Omental fat pad (tissue), 3 donors: ENCODE measurements at regions not wholly inside any gene's neighbourhood (a gene's known extent, or its start where the extent isn't known, plus 50 kb on each side); places are given as distances from the start of the nearest gene placed in this dataset.

ENCODE experiments used
- ATAC-seq: fragments of 150-250 bp; one replicate; pipeline ENCODE4 v1.9.1; 2016; ENCODE audit warnings: mild to moderate bottlenecking, moderate library complexity; ENCODE audit not compliant: low FRiP score
- DNase-seq: peaks from one replicate; pipeline ENCODE4 v3.0.0-alpha.2; 2019; ENCODE audit warnings: low spot score
- CTCF ChIP-seq, 3 donors: fragments of 450-650 bp; IDR thresholded peaks; one replicate each; pipeline ENCODE4 v1.5.1; 2016 to 2017; ENCODE audit warnings: antibody characterized with exemption in 3 of 3, mild to moderate bottlenecking in 3 of 3, moderate library complexity in 2 of 3

DNA sequence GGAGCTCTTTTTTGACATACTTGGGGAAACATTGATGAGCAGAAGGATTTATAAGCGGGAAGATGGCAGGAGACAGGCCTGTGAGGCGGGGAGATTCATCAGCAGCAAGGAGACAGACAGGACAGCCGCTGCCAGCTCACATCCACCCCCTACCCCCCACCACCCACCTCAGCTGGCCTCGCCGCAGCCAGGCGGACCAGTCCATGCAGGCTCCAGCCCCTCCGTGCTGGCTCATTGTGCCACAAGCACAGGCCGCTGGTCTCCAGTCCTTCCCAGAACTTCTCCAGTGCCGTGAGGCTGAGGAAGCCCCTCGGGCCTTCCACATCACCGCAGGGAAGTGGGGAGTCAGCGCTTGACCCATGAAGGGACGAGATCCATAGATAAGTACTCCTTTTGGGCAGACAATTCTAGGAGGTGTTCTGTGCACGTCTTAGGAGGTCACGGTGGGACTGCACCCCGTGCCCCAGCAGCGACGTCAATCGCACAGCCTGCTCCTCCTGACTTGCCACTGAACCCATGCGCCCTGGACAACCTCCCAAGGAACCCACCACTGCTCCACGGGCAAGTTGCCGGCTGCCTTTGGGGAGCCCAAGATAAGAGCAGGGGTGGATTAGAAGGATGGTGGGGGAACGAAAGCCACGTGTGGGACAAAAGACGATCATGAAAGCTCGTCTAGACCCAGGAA, 323.6 kb downstream of the C16orf95 start:
- ATAC-seq, result no peak
- no peak for TF ChIP-seq CTCF (IDR thresholded peaks at IDR 0.05)
- DNase-seq, result no peak

GRCh38 chr16:86994215-86994614, 323.0 kb downstream of the C16orf95 start:
- DNase-seq, result no peak
- TF ChIP-seq CTCF (IDR thresholded peaks at IDR 0.05), result no peak

GRCh38 chr16:86994651-86995171, 322.5 kb downstream of the C16orf95 start:
- TF ChIP-seq CTCF (IDR thresholded peaks at IDR 0.05), result no peak
- DNase-seq (no peak), ATAC-seq (peak; percentile 57)

More at GRCh38 chr16:86994215-86994614, 323.0 kb downstream of the C16orf95 start:
- no peak for ATAC-seq

GRCh38 chr16:86995456-86995855, 321.7 kb downstream of the C16orf95 start:
- no peak for TF ChIP-seq CTCF (IDR thresholded peaks at IDR 0.05)
- ATAC-seq (no peak), DNase-seq (no peak)

DNA sequence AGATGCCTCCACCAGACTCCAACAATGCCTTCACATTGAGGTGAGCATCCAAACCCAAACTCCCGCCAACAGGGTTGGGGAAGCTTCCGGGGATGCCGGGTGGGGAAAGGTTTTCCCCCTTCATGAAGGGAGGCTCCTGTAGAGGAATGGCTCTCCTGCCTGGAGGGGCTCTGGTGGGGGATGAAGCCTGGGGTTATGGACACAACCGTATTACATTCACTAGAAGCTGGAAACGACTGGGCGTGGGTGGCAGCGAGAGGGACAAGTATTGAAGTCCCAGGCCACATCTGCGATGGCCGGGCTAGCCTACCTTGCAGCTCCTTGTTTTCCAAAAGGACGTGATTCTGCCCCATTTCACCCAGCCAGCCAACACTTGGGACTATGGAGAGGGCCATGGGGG, 321.1 kb downstream of the C16orf95 start:
- ATAC-seq (no peak), DNase-seq (no peak)
- no peak for TF ChIP-seq CTCF (IDR thresholded peaks at IDR 0.05)

- no peak for DNase-seq
- no peak for ATAC-seq
- TF ChIP-seq CTCF (IDR thresholded peaks at IDR 0.05), result no peak
Observed at GRCh38 chr16:86997058-86997457, 320.1 kb downstream of the C16orf95 start.
